NOMO-1 (cell line): ENCODE measurements at regions not wholly inside any gene's neighbourhood (a gene's known extent, or its start where the extent isn't known, plus 50 kb on each side); places are given as distances from the start of the nearest gene placed in this dataset.

Experiments
- DNase-seq, 2 experiments: peaks; one replicate each; lab custom pipeline; 2025; ENCODE audit not compliant: unreplicated experiment in 2 of 2; lab: John Stamatoyannopoulos, UW

- peak in 1 of 2 experiments; percentile 13 for DNase-seq
Measured at GRCh38 chr15:31472636-31473384, 146.2 kb downstream of the KLF13 start.

GRCh38 chr15:31473385-31474058 lies 146.9 kb downstream of the KLF13 start:
- no peak for DNase-seq

DNA sequence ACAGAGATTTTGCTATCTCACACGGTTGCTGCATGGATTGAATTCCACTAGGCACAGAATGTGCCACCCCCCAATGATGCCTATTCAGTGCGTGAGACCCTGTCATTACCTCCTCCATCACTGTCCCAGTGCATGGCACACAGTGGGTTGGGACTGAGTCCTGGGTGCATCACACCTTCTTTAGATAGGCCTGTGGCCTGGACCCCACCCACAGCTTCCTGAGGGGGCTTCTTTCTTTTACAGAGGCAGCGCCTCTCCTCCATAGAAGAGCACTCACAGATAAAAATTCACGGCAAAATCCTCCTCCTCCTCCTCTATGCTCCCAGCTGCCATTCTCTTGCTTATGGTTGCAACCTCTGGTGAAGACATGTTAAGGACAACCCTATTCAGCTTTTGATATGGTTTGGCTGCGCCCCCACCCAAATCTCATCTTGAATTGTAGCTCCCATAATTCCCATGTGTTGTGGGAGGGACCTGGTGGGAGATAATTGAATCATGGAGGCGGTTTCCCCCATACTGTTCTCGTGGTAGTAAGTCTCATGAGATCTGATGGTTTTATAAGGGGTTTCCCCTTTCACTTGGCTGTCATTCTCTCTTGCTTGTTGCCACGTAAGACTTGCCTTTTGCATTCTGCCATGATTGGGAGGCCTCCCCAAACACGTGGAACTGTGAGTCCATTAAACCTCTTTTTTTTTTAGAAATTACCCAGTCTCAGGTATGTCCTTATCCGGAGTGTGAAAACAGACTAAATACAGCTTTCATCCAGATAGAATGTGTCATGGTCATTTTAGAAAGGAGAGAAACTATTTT lies 147.6 kb downstream of the KLF13 start:
- DNase-seq: no peak

DNA sequence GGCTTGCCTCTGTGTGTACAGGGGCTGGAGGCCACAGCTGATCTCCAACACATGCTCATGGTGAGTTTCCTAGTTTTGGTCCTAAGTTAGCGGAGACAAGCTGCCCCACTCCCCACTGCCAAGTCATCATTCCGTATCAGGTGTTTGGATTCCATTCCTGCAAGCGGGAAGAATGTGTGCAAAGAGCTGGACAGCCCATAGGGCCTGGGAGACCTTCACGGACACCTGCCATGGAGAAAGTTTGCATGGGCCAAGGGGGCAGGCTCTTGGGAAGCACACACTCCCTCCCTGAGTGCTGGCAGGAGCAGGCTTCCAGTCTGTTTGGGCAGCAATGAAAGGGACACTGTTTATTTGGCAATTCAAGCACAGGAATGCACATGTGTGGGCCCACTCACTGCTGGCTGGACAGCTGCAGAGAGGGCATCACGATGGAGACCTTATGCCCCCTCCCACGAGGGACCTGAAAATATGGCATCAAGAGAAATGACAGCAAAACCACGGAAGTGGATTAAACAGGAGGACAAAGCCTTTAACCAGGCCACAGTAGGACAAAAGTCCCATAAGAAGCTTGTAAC lies 149.7 kb downstream of the KLF13 start:
- DNase-seq: no peak

- no peak for DNase-seq
Measured at GRCh38 chr15:31476866-31477265, 150.2 kb downstream of the KLF13 start.

- no peak for DNase-seq
Measured at GRCh38 chr15:31477301-31477700, 150.7 kb downstream of the KLF13 start.

DNA sequence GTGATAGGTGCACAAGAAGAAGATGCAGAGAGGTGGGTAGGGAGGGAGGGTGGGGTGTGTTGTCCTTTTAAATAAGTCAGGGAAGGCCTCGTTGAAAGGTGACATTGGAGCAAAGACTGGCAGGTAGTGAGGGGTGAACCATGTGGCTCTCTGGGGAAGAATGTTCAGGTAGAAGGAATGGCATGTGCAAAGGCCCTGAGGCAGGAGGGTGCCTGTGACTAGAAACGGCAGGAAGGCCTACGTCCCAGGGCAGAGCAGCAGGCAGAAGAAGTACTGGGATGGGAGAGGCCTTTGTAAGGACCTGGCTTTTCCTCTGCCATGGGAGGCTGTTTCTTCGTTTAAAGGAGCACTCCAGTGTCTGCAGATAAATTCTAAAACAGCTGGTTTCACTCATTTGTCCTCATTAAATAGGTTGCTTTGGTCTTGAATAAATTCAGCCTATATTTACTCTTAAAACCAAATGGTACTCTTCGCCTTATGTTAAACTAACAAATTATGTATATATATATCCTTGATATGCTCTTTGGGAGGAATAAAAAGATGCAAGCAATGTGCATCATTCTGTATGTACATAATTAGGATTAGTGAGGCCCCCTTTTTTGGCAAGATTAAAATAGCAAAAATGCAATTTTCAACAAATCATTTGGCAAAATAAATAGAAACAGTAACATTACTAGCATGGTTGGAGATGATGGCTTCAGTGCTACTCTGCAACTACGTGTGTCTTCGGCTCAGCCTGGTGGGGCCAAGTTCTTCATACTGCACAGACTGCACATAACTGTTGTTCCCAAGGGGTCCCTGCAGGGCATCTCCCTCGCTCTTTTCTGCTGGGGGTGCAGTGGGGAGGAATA lies 151.4 kb downstream of the KLF13 start:
- no peak for DNase-seq

DNA sequence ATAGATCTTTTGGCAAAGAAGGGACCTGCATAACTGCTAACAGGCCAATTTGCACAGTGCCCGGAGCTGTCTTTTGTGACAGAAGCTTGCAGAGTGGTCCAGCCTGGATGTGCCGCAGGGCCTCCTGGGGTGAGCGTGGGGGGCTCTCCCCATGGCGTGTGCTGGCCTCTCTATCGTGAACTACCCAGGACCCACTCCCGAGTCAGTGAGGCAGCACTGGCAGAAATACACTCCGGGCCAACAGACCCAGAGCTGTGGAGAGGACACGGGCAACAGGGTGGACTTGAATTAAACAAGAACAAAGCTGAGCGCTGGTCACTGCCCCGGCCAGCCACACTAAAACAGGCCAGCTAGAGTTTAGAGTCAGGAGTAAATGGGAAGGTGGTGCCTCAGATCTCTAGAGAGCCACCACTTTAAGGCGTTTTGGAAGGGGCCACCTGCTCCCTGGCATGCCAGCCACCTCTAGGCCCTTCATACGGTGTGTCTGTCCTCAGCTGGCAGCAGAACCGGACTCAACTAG lies 152.1 kb downstream of the KLF13 start:
- DNase-seq: no peak

DNA sequence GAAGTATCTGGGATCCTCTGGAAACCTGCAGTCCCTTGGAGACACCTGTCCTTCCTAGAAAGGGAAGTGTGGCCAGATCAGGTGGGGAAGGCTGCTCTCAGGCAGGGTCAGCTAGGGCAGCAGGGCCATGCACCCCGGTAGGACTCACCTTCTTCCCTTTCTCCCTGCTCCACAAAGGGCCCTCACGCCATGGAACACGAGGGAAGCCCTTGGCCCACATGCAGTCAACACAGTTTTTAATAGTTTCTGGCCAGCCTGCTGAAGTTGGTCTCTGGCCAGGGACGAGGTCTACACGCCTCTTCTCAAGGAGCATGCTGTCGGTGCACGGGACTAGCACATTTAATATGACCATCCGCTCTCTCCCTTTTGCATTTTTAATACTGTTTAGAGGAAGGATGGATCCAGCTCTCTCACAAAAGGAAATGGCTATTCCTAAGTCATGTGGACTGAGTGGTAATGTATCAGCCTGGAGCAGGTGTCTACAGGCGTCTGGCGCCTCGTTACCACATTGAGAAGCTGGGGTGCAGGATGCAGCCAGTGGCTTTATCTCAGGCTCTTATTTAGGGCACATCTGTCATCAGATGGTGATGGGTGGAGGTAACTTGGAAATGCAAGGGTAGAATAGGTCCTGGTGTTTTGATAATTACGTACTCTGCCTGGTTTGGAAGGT lies 153.9 kb downstream of the KLF13 start:
- no peak for DNase-seq

DNA sequence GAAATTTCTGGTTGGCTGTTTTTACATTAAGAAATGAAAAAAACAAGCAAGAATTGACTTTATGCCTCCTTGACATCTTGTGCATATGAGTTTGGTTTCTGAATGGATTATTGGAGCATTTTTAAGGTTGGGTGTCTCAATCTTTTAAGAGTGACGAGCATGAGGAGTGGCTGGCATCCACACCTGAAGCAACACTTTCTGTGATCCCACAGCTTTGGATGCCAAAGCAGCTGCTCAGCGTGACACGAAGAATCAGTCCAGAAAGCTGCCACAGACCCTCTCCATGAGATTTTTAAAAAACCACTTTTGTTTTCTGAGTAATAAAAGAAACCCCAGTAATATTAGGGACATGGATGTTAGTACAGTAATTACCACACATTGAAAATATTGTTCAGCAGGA lies 154.5 kb downstream of the KLF13 start:
- DNase-seq: no peak

DNA sequence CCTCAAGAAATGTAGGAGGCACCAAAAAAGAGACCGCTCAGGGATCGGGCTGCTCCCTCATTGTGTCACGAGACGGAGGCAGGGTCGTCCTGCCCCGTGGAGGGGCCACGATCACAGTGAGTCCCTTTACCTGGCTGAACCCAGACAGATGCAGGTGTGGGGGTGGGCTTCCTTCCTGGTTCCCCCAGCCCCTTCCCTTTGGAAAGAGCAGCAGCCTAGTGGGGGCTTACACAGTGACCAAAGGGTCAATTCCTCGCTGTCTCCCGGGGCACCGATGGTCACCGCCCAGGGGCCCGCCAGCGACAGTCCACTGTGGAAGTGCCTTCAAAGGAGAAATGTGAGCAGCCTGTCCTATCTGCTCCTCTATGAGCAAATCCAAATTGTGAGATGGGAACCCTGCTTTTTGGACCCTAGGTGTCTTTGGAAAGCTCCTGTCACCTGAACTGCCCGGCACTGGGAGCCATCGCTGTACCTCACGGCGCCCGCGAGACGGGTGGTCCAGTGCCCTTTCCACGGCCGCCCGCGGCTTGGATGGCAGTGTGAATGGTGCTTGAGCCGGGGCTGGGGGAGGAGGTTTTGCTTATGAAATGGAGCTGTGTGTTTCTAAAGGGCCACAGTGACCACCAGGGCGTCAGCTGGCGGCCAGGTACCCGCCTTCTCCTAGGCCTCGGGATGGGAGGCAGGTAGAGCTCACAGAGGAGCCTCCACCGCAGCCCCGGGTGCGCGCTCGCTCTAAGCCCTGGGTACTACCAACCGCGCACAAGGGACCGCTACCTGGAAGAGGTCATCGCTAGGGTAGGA lies 155.7 kb downstream of the KLF13 start:
- no peak for DNase-seq

- no peak for DNase-seq
Measured at GRCh38 chr15:31483053-31483985, 156.7 kb downstream of the KLF13 start.

DNA sequence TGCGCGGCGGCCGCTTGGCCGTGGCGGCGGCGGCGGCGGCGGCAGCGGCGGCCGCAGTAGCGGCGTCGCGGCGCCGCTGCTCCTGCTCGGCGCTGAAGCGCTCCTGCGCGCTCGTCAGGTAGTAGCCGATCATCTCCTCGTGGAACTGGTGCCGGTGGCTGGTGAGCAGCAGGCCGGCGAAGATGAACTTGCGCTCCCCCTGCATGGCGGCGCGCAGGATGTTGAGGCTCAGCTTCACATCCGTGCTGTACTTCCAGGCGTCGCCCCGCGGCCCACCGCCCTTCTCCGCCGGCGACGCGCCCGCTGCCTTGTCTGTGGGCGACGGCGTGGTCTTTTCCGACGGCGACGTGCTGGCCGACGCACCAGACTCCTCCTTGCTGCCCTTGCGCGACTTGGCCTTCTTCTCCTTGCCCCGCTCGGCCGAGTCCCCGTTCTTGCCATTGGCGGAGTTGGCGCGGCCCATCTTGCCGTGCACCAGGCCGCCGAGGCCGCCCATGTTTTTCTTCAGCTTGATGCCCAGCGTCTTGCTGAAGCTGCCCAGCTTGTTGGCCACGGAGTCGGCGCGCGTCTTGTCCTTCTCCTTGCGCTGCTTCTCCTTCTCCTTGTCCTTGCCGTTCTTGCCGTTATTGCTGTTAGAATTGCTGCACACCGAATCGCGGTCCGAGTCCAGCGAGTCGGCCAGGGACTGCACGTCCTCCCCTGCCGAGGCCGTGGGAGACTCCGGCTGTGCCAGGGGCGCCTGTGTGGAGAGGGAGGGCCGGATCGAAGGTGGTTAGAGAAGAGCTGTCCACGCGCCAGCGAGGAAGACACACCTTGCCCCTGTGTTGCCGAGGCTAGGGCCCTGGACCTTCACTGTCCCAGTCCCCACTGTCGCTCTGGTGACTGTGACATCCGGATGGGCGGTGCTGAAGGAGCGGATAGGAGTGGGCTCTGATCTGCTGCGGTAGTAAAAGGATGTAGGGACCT lies 157.6 kb downstream of the KLF13 start:
- DNase-seq: no peak

GRCh38 chr15:31484986-31485385 lies 158.4 kb downstream of the KLF13 start:
- no peak for DNase-seq

DNA sequence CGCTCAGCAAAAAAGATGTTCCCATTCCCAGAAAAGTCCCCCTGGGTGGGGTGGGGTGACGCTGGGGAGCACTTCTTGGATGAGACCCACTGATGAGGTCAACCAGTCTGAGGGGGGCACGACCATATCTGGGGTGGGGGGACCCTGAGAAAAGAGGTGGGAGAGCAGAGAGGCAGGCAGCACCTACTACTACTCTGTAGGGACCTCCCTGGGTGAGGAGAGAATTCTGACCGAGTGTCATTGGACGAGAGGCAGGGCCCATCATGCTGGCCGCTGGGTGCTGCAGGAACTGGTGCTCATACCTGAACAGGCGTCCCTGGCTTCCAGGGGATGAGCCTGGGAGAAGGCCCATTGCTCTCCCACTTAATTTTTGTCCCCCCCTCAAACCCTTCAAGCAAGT lies 158.8 kb downstream of the KLF13 start:
- no peak for DNase-seq

DNA sequence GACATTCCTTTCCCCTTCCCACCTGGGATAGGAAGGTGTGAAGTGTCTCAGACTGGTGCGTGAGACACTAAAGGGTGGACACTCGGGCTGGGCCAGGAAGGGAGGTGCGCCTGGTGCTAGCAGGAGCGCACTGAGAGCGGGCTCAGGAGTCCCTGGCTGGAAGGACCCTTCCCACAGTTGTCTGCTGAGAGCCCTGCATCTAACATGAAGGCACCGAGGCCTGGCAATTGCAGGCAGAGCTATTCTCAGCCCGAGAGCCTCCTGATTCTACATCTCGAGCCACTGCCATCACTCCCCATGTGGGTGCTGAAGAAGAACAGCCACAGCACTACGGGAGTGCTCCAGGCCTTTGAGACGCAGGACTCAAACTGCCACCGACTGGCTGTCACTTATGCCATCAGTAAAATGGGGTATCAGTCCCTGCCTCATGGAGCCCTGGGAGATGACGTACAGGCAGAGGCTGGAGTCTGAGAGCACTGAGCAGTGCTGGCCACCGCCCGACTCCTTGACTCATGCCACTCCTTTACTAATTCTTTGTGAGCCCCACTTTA lies 159.4 kb downstream of the KLF13 start:
- no peak for DNase-seq
